COLO668 (cell line): ENCODE measurements at regions not wholly inside any gene's neighbourhood (a gene's known extent, or its start where the extent isn't known, plus 50 kb on each side); places are given as distances from the start of the nearest gene placed in this dataset.

Experiments used
- DNase-seq: peaks from one replicate; lab custom pipeline; 2025; ENCODE audit not compliant: unreplicated experiment; lab: John Stamatoyannopoulos, UW

GRCh38 chr7:46652317-46652716 is 731.2 kb upstream of the IGFBP3 start:
- no peak for DNase-seq

GRCh38 chr7:46651561-46652088 is 730.6 kb upstream of the IGFBP3 start:
- no peak for DNase-seq

GRCh38 chr7:46651070-46651469 is 730.0 kb upstream of the IGFBP3 start:
- no peak for DNase-seq

- no peak for DNase-seq
Measured at GRCh38 chr7:46649876-46650275, 728.8 kb upstream of the IGFBP3 start.

GRCh38 chr7:46637793-46638735 is 717.0 kb upstream of the IGFBP3 start:
- no peak for DNase-seq

GRCh38 chr7:46636022-46636421 is 715.0 kb upstream of the IGFBP3 start:
- no peak for DNase-seq

- no peak for DNase-seq
Measured at GRCh38 chr7:46633630-46634240, 712.7 kb upstream of the IGFBP3 start.

GRCh38 chr7:46633200-46633599 is 712.1 kb upstream of the IGFBP3 start:
- DNase-seq, result no peak

- DNase-seq, result no peak
Measured at GRCh38 chr7:46630031-46630430, 709.0 kb upstream of the IGFBP3 start.

GRCh38 chr7:46628389-46628788 is 707.3 kb upstream of the IGFBP3 start:
- no peak for DNase-seq

- DNase-seq, result peak; percentile 81
Measured at GRCh38 chr7:46626691-46627310, 705.7 kb upstream of the IGFBP3 start.

- no peak for DNase-seq
Measured at GRCh38 chr7:46626261-46626660, 705.2 kb upstream of the IGFBP3 start.

GRCh38 chr7:46625032-46625431 is 704.0 kb upstream of the IGFBP3 start:
- DNase-seq, result no peak

- DNase-seq, result no peak
Measured at GRCh38 chr7:46622251-46622650, 701.2 kb upstream of the IGFBP3 start.

GRCh38 chr7:46619723-46620310 is 698.7 kb upstream of the IGFBP3 start:
- DNase-seq, result no peak

- DNase-seq, result no peak
Measured at GRCh38 chr7:46616636-46617035, 695.6 kb upstream of the IGFBP3 start.

- DNase-seq, result no peak
Measured at GRCh38 chr7:46613551-46613950, 692.5 kb upstream of the IGFBP3 start.

- DNase-seq, result no peak
Measured at GRCh38 chr7:46613116-46613515, 692.0 kb upstream of the IGFBP3 start.

GRCh38 chr7:46611508-46611907 is 690.4 kb upstream of the IGFBP3 start:
- DNase-seq, result no peak

GRCh38 chr7:46610746-46611145 is 689.7 kb upstream of the IGFBP3 start:
- no peak for DNase-seq

- no peak for DNase-seq
Measured at GRCh38 chr7:46607176-46607575, 686.1 kb upstream of the IGFBP3 start.
